ENCODE measurements at regions not wholly inside any gene's neighbourhood (a gene's known extent, or its start where the extent isn't known, plus 50 kb on each side); places are given as distances from the start of the nearest gene placed in this dataset.
"Not testable (repeated sequence)": the region's sequence is repeated elsewhere in the genome, so short reads cannot be mapped to it uniquely, and the experiment has no call there.

DNA sequence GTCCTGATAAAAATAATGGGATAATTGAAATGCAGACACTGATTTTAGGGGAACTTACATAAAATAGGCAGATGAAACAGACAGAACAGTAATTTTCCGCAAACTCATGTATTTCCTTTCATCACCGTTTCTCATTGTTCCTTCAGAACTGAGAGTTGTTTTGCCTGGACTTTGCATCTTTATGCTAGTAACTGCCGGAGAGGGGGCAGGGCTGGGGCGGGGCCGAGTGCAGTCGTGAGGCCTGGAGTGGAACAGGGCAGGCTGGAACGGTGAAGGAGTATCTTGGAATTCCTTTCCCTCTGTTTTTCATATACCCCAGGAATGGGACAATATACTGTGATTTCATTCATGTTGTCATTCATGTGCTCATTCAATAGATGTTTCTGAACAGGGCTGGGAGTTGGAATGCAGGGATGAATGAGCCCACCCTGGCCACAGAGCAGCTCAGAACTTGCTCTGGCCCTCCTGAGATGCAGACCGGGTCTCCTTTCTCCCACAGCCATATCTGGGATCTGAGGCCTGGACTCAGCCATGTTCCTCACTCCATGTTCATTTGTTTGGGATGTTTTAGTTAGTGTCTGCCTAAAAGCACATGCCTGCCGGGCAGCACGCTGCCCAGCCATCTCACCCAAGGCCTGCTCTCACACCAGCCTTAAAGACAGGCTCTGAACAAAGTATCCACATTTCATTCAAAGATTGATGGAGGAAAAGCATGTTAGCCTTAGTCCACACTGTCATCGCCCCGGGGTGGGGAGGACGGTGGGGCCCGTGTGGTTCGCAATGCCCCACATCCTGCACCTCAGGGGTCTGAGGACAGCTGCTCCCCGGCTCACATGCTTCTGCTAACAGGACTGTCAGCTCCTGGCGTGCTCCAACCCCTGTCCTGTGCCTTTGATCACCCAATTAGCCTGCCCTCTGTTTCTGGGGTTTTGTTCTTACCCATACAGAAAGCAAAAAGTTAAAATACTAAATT lies 92.9 kb downstream of the SOX1 start:
- in situ Hi-C loops (cut with MboI; ENCODE audit: low sequenced_read_pairs in 4 of 4) = no loop called here

DNA sequence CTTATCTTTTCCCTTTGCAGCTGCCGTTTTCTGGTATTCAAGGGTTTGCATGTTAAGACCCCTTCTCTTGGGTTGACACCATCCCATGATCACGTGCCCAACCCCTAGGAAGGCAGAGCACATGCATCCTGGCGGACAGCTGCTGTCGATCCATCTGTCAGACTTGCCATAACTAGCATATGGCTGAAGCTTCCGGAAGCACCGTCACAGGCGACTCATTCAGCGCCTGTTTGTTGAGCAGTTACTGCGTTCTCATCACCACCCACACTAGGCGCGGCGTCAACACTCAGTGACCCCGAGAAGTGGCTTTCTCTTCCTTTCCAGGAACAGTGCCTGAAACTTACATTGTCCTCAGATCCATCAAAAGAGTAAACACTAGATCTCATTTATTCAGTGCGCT lies 93.6 kb downstream of the SOX1 start:
- in situ Hi-C loops (cut with MboI; ENCODE audit: low sequenced_read_pairs in 4 of 4) = no loop called here
- TF ChIP-seq POLR2A (IDR thresholded peaks at IDR 0.05) = no peak
- TF ChIP-seq, protein P1, sequence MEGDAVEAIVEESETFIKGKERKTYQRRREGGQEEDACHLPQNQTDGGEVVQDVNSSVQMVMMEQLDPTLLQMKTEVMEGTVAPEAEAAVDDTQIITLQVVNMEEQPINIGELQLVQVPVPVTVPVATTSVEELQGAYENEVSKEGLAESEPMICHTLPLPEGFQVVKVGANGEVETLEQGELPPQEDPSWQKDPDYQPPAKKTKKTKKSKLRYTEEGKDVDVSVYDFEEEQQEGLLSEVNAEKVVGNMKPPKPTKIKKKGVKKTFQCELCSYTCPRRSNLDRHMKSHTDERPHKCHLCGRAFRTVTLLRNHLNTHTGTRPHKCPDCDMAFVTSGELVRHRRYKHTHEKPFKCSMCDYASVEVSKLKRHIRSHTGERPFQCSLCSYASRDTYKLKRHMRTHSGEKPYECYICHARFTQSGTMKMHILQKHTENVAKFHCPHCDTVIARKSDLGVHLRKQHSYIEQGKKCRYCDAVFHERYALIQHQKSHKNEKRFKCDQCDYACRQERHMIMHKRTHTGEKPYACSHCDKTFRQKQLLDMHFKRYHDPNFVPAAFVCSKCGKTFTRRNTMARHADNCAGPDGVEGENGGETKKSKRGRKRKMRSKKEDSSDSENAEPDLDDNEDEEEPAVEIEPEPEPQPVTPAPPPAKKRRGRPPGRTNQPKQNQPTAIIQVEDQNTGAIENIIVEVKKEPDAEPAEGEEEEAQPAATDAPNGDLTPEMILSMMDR (IDR thresholded peaks at IDR 0.05 in 4 of 5, conservative IDR thresholded peaks at IDR 0.05 in 1 of 5) = no peak
- Histone ChIP-seq H3K4me3 (no peak overlapping the region), H3K36me3 (no peaks in the 10 kb centered on the region), H3K4me1 (no peaks in the 10 kb centered on the region), H3K27ac (no peak overlapping the region), H3K27me3 (peaks cover 0 to 3% (median 0%) of the 10 kb centered on the region in 3 donors), H3K9me3 (peaks cover 0 to 4% (median 0%) of the 10 kb centered on the region in 3 donors)
- DNase-seq (no peak), ATAC-seq (no peak)
- intact Hi-C loops (cut with DNase I; ENCODE audit: low total_unique reads) = no loop called here

More for the DNA sequence above, 92.9 kb downstream of the SOX1 start:
- H3K4me1 ChIP-seq = no peaks in the 10 kb centered on the region
- TF ChIP-seq, protein P1 (IDR thresholded peaks at IDR 0.05 in 4 of 5, conservative IDR thresholded peaks at IDR 0.05 in 1 of 5) = no peak
- TF ChIP-seq POLR2A (IDR thresholded peaks at IDR 0.05) = no peak
- peaks cover 0 to 4% (median 0%) of the 10 kb centered on the region in 3 donors for H3K9me3 ChIP-seq
- no peaks in the 10 kb centered on the region for H3K36me3 ChIP-seq
- H3K27ac ChIP-seq = no peak overlapping the region
- peaks cover 0 to 3% (median 0%) of the 10 kb centered on the region in 3 donors for H3K27me3 ChIP-seq
- ATAC-seq (no peak), DNase-seq (no peak)
- intact Hi-C loops (cut with DNase I; ENCODE audit: low total_unique reads) = no loop called here
- no peak overlapping the region for H3K4me3 ChIP-seq

DNA sequence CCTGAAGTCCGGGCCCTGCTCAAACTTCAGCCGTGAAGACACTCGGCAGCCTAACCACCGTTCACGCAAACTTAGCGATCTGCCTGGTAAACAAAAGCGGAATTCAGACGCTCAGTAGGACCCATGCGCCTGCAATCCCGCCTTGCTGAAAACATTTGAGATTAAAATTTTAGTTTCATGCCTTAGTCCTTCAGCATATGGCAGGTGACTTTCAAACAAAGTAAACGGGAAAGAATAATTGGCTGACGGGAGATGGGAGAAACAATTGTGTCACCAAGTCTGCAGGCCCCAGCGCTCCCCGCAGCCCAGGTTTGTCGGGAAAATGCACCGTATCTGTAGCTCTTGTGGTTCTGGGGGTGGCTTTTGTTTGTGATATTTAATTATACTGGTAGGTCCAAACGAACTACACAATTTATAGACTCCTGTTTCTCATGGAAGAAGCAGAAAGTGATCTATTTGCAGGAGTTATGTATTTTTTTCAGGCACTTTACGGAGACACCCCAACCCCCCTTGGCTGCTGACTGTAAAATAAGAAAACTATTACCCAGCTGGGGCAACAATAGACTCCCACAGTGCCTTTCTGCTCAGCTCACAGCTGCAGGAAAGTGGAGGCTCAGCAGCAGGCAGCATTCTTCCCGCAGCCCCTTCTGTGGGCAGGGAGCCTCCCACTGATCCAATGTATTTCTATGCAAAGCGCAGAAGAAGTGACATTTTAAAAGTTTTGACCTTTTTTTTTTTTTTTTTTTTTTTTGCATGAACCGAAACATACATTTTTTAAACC lies 94.8 kb downstream of the SOX1 start:
- H3K27ac ChIP-seq = no peak overlapping the region
- in situ Hi-C loops (cut with MboI; ENCODE audit: low sequenced_read_pairs in 4 of 4) (no loop called here), intact Hi-C loops (cut with DNase I; ENCODE audit: low total_unique reads) (no loop called here)
- ATAC-seq = no peak
- no peaks in the 10 kb centered on the region for H3K36me3 ChIP-seq
- H3K4me3 ChIP-seq = no peak overlapping the region
- no peak for DNase-seq
- TF ChIP-seq POLR2A (IDR thresholded peaks at IDR 0.05) = no peak
- TF ChIP-seq, protein P1 (IDR thresholded peaks at IDR 0.05 in 4 of 5, conservative IDR thresholded peaks at IDR 0.05 in 1 of 5) = no peak
- peaks cover 0 to 5% (median 0%) of the 10 kb centered on the region in 3 donors for H3K27me3 ChIP-seq
- H3K9me3 ChIP-seq = peaks cover 0 to 4% (median 0%) of the 10 kb centered on the region in 3 donors
- H3K4me1 ChIP-seq = no peaks in the 10 kb centered on the region

DNA sequence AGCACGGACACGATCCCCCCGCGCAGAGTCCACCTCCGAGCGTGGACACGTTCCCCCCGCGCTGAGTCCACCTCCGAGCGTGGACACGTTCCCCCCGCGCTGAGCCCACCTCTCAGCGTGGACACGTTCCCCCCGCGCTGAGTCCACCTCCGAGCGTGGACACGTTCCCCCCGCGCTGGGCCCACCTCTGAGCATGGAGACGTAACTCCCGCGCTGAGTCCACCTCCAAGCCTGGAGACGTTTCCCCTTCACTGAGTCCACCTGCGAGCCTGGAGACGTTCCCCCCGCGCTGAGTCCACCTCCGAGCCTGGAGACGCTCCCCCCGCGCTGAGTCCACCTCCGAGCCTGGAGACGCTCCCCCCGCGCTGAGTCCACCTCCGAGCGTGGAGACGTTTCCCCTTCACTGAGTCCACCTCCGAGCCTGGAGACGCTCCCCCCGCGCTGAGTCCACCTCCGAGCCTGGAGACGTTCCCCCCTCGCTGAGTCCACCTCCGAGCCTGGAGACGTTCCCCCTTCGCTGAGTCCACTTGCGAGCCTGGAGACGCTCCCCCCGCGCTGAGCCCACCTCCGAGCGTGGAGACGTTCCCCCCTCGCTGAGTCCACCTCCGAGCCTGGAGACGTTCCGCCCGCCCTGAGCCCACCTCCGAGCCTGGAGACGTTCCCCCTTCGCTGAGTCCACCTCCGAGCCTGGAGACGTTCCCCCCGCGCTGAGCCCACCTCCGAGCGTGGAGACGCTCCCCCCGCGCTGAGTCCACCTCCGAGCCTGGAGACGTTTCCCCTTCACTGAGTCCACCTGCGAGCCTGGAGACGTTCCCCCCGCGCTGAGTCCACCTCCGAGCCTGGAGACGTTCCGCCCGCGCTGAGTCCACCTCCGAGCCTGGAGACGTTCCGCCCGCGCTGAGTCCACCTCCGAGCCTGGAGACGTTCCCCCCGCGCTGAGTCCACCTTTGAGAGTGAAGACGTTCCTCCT lies 97.0 kb downstream of the SOX1 start:
- intact Hi-C loops (cut with DNase I; ENCODE audit: low total_unique reads); DNase-seq; H3K4me3 ChIP-seq; H3K9me3 ChIP-seq; H3K27ac ChIP-seq; H3K4me1 ChIP-seq; H3K36me3 ChIP-seq; in situ Hi-C loops (cut with MboI; ENCODE audit: low sequenced_read_pairs in 4 of 4); ATAC-seq; H3K27me3 ChIP-seq: not testable (repeated sequence)
